HCT116 (cell line): ENCODE measurements at regions not wholly inside any gene's neighbourhood (a gene's known extent, or its start where the extent isn't known, plus 50 kb on each side); places are given as distances from the start of the nearest gene placed in this dataset.

Source experiments
- ATAC-seq: fragments of 200-7000 bp; cut with Tn5 transposase; 2 replicates; pipeline ENCODE4 v1.9.1; 2020; ENCODE audit warnings: mild to moderate bottlenecking, moderate library complexity
- BruUV-seq: library from RNA; stranded (reverse); fragments of 400-500 nt; replicated peaks from 2 replicates; lab custom pipeline; 2021; lab: Mats Ljungman, UMichigan
- CTCF ChIA-PET: fragments of 300-600 bp; sonication (Branson Sonifier 250); formaldehyde crosslinking; loops from one replicate; lab custom pipeline; 2021; ENCODE audit warnings: antibody characterized with exemption; lab: Charles Lee
- POLR2A ChIA-PET: fragments of 300-600, 350-600 bp; sonication (Branson Sonifier 250); formaldehyde crosslinking; loops from one replicate; lab custom pipeline; 2021; ENCODE audit warnings: antibody characterized with exemption; lab: Charles Lee
- RAD21 ChIA-PET, 2 experiments: fragments of 300-600 bp; sonication (Branson Sonifier 250); formaldehyde crosslinking; loops; one replicate each; lab custom pipeline; 2023; ENCODE audit warnings: low total read pairs in 2 of 2; ENCODE audit not compliant: uncharacterized antibody in 2 of 2, unreplicated experiment in 2 of 2, low non-redundant PET in 1 of 2; lab: Charles Lee
- DNase-seq: peaks from one replicate; pipeline ENCODE4 v3.0.0-alpha.2; 2010; ENCODE audit warnings: low read depth, low spot score
- H2AFZ ChIP-seq: fragments of 200-600 bp; shearing (Covaris generic), sonication (generic); 2 replicates; pipeline ENCODE4 v1.6.1; 2017; ENCODE audit warnings: low read depth, mixed run types, mixed read lengths, antibody characterized with exemption, low read length; ENCODE audit not compliant: poor library complexity, severe bottlenecking
- H3K27ac ChIP-seq: 2 replicates; pipeline ENCODE4 v1.5.1; 2012; ENCODE audit warnings: low read depth, low read length
- H3K27me3 ChIP-seq: fragments of 200-600 bp; sonication (generic); 2 replicates; pipeline ENCODE4 v1.6.1; 2016; ENCODE audit warnings: mixed run types, low read length, mixed read lengths; ENCODE audit not compliant: insufficient read depth
- H3K36me3 ChIP-seq, 2 experiments: fragments of 200-500 bp in 1 of 2; fragments of 200-600 bp in 1 of 2; sonication (Bioruptor generic) in 1 of 2; sonication (generic) in 1 of 2; 2 replicates each; pipeline versions ENCODE4 v1.5.1 to v1.6.1; 2014 to 2016; ENCODE audit warnings: low read length in 2 of 2, inconsistent platforms in 1 of 2, mixed read lengths in 1 of 2, mixed run types in 1 of 2; ENCODE audit not compliant: insufficient read depth in 2 of 2, control insufficient read depth in 1 of 2
- H3K4me1 ChIP-seq, 2 experiments: fragments of 200-600 bp in 1 of 2; sonication (generic) in 1 of 2; 2 replicates each; pipeline versions ENCODE4 v1.5.1 to v1.6.1; 2012 to 2017; ENCODE audit warnings: low read length in 2 of 2, inconsistent platforms in 1 of 2, mild to moderate bottlenecking in 1 of 2, mixed read lengths in 1 of 2, mixed run types in 1 of 2, moderate library complexity in 1 of 2; ENCODE audit not compliant: insufficient read depth in 2 of 2, control insufficient read depth in 1 of 2
- H3K4me2 ChIP-seq: fragments of 200-600 bp; sonication (generic); 2 replicates; pipeline ENCODE4 v1.6.1; 2017; ENCODE audit warnings: mixed run types, low read length, mixed read lengths
- H3K4me3 ChIP-seq, 2 experiments: fragments of 200-600 bp in 1 of 2; sonication (generic) in 1 of 2; replicated peaks in 1 of 2; 2 replicates each; pipeline ENCODE4 v1.5.1; 2011 to 2016; ENCODE audit warnings: low read length in 2 of 2, control low read depth in 1 of 2, low read depth in 1 of 2, mild to moderate bottlenecking in 1 of 2, mixed read lengths in 1 of 2, mixed run types in 1 of 2
- H3K79me2 ChIP-seq: fragments of 200-600 bp; sonication (generic); 2 replicates; pipeline ENCODE4 v1.6.1; 2017; ENCODE audit warnings: mild to moderate bottlenecking, mixed run types, low read length, moderate library complexity, mixed read lengths; ENCODE audit not compliant: insufficient read depth
- H3K9ac ChIP-seq: fragments of 200-600 bp; sonication (generic); 2 replicates; pipeline ENCODE4 v1.6.1; 2016; ENCODE audit warnings: low read length, mixed read lengths
- H3K9me2 ChIP-seq: fragments of 200-600 bp; sonication (generic), shearing (Covaris generic); 2 replicates; pipeline ENCODE4 v1.6.1; 2017; ENCODE audit warnings: mixed run types, mild to moderate bottlenecking, moderate library complexity; ENCODE audit not compliant: insufficient read depth
- H3K9me3 ChIP-seq, 2 experiments: fragments of 200-500 bp in 1 of 2; fragments of 200-600 bp in 1 of 2; sonication (Bioruptor generic) in 1 of 2; sonication (generic) in 1 of 2; 2 replicates each; pipeline ENCODE4 v1.6.1; 2014 to 2017; ENCODE audit warnings: low read length in 2 of 2, mixed read lengths in 2 of 2, inconsistent platforms in 1 of 2, low read depth in 1 of 2, mild to moderate bottlenecking in 1 of 2, mixed run types in 1 of 2, moderate library complexity in 1 of 2; ENCODE audit not compliant: control insufficient read depth in 1 of 2, insufficient read depth in 1 of 2
- H4K20me1 ChIP-seq: fragments of 200-600 bp; sonication (generic), shearing (Covaris generic); 2 replicates; pipeline ENCODE4 v1.6.1; 2017; ENCODE audit warnings: mixed run types, mild to moderate bottlenecking, moderate library complexity; ENCODE audit not compliant: insufficient read depth
- ATF3 ChIP-seq: IDR thresholded peaks from 2 replicates; pipeline ENCODE4 v1.6.1; 2012
- CBX3 ChIP-seq: IDR thresholded peaks from 2 replicates; pipeline ENCODE4 v1.6.1; 2012; ENCODE audit warnings: low read depth
- CEBPB ChIP-seq: IDR thresholded peaks from 2 replicates; pipeline ENCODE4 v1.6.1; 2012; ENCODE audit warnings: low read depth
- ELF1 ChIP-seq: IDR thresholded peaks from 2 replicates; pipeline ENCODE4 v1.6.1; 2012; ENCODE audit warnings: low read depth, borderline replicate concordance
- JUND ChIP-seq: IDR thresholded peaks from 2 replicates; pipeline ENCODE4 v1.6.1; 2012
- POLR2AphosphoS5 ChIP-seq: IDR thresholded peaks from 2 replicates; pipeline ENCODE4 v1.6.1; 2011; ENCODE audit warnings: mild to moderate bottlenecking, low read depth, low read length, moderate library complexity
- YY1 ChIP-seq: IDR thresholded peaks from 2 replicates; pipeline ENCODE4 v1.6.1; 2011; ENCODE audit warnings: low read length, low read depth, moderate library complexity, mild to moderate bottlenecking; ENCODE audit not compliant: insufficient replicate concordance; ENCODE audit errors: extremely low read depth
- ZNF274 ChIP-seq: fragments of 200-500 bp; sonication (Bioruptor generic); IDR thresholded peaks from 2 replicates; pipeline ENCODE4 v1.6.1; 2014; ENCODE audit warnings: mild to moderate bottlenecking, low read depth, low read length, inconsistent platforms
- intact Hi-C: fragments of 100-400 bp; cut with micrococcal nuclease; formaldehyde crosslinking; loops from 2 replicates; pipeline ENCODE4 v1.10.0; 2022
- TF ChIP-seq, protein P1 (sequence below): IDR thresholded peaks from 2 replicates; pipeline ENCODE4 v1.6.1; 2012; ENCODE audit warnings: low read depth

GRCh38 chr16:77663711-77664110 lies 58.6 kb upstream of the NUDT7 start:
- Histone ChIP-seq H3K4me2 (no peak overlapping the region), H3K79me2 (no peaks in the 10 kb centered on the region), H3K4me3 (no peak overlapping the region), H2AFZ (no peak overlapping the region), H3K27me3 (peaks cover 18% of the 10 kb centered on the region), H4K20me1 (no peaks in the 10 kb centered on the region), H3K36me3 (no peaks in the 10 kb centered on the region), H3K4me1 (no peaks in the 10 kb centered on the region), H3K9me3 (no peaks in the 10 kb centered on the region), H3K9ac (no peak overlapping the region), H3K27ac (no peak overlapping the region), H3K9me2 (no peaks in the 10 kb centered on the region)
- ChIA-PET CTCF (no interaction called here), RAD21 (no interaction called here), POLR2A (no interaction called here)
- DNase-seq (no peak), ATAC-seq (no peak)
- intact Hi-C loops, result loop anchor here (5.0 kb wide), 1 partner anchor 66 kb away; no protein-coding TSS in a partner anchor
- TF ChIP-seq ZNF274, result no peak
- TF ChIP-seq YY1, result no peak
- TF ChIP-seq, protein P1, sequence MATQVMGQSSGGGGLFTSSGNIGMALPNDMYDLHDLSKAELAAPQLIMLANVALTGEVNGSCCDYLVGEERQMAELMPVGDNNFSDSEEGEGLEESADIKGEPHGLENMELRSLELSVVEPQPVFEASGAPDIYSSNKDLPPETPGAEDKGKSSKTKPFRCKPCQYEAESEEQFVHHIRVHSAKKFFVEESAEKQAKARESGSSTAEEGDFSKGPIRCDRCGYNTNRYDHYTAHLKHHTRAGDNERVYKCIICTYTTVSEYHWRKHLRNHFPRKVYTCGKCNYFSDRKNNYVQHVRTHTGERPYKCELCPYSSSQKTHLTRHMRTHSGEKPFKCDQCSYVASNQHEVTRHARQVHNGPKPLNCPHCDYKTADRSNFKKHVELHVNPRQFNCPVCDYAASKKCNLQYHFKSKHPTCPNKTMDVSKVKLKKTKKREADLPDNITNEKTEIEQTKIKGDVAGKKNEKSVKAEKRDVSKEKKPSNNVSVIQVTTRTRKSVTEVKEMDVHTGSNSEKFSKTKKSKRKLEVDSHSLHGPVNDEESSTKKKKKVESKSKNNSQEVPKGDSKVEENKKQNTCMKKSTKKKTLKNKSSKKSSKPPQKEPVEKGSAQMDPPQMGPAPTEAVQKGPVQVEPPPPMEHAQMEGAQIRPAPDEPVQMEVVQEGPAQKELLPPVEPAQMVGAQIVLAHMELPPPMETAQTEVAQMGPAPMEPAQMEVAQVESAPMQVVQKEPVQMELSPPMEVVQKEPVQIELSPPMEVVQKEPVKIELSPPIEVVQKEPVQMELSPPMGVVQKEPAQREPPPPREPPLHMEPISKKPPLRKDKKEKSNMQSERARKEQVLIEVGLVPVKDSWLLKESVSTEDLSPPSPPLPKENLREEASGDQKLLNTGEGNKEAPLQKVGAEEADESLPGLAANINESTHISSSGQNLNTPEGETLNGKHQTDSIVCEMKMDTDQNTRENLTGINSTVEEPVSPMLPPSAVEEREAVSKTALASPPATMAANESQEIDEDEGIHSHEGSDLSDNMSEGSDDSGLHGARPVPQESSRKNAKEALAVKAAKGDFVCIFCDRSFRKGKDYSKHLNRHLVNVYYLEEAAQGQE, result no peak
- TF ChIP-seq CEBPB, result no peak
- TF ChIP-seq ATF3, result no peak
- no peak for TF ChIP-seq ELF1
- TF ChIP-seq JUND, result no peak
- TF ChIP-seq CBX3, result no peak
- TF ChIP-seq POLR2AphosphoS5, result no peak
- no TSS peak for BruUV-seq
